ENCODE measurements at regions not wholly inside any gene's neighbourhood (a gene's known extent, or its start where the extent isn't known, plus 50 kb on each side); places are given as distances from the start of the nearest gene placed in this dataset.

DNA sequence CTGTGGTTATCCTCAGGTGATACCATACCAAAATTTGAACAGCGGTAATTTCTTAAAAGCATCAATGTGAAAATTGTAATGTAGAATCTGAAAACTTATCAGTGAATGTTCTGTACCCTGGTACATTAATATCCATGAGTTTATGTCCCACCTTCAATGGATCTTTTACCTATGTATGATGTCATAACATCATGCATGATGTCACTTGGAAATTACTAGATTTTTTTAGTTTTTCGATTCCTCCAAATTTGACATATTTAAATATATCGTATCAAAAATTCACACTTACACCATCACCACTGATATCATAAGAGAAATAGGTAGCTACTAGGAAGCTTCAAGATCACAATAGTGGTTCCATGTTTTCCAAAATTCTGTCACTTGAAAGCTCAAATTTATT, 95.0 kb upstream of the AKR1E2 start:
- no peak for DNase-seq

DNA sequence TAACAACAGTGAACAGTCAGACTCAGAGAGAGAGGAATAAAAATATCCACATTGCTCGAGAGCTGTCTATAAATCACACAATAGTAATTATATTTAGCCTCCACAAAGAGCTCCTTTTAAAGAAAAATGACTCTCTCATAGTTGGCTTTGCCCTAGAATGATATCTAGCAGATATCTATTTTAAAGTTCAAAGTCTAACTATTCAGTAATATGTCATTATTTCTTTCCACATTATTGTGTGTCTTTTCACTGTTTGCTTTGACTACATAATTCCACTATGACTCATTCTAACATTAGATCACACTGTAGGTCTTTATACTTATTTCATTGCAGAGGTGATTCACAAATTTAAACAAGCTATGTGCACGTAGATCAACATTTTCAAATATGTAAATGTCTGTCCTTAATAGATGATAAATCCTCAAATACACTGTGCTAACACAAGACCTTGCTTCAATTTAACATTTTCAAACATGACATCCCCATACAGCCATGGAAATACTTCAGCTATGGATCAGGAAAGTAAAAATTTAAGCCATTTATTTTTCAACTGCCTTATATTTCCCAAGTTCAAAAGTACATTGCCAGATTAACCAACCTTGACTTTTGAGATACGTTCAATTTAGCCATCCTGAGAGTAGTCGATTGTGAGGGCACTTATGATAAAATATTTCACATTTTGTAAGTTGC, 99.9 kb upstream of the AKR1E2 start:
- DNase-seq: peak in 1 of 5 experiments; percentile 10

DNA sequence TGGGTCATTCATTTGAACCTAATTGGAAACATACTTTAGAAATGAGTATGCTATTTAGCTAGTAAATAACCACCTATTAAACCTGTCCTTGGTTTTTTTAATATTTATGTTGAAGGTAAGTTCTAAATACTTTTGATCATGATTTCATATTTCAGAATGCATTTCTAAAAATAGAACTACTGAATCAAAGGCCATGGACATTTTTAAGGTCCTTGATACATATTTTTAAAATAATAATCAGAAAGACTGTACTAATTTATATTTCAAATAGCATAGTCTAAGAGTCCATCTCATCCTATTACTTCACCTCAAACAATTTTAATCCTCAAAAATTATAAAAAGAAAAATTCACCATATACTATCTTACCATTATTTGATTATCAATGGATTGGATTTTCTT, 102.1 kb upstream of the AKR1E2 start:
- no peak for DNase-seq

DNA sequence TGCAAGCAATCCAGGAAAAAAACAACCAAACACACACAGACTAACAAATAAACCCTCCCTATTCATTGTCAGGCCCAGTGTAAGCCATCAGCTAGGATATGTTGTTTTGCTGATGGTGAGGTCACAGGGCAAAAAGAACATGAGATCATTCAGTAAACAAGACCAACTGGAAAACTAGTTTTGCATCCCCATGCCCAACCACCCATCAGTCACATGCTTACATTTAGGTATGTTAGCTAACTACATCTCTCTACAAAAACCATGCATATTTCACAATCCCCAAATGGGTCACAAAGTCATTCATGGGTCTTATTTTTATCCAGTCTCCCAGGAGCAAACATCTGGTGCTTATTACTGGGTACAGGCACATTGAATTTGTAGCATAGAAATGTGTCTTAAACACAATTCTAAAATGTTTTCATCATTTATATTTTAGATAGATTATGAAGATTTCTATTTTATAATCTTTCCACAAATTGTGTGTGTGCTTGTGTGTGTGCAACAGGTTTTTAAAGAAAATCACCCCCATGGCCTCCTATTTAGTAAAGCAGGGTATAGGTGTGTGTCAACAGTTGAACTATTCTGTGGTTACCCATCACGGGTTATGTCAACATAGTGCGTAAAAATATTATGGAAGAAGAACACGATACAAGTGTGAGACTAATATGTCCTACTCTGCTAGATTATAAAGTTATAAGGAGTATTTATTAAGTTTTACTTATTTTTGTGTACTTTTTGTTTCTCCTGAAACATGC, 103.8 kb upstream of the AKR1E2 start:
- DNase-seq: no peak

- DNase-seq: no peak
Measured at GRCh38 chr10:4720463-4720862, 105.5 kb upstream of the AKR1E2 start.

DNA sequence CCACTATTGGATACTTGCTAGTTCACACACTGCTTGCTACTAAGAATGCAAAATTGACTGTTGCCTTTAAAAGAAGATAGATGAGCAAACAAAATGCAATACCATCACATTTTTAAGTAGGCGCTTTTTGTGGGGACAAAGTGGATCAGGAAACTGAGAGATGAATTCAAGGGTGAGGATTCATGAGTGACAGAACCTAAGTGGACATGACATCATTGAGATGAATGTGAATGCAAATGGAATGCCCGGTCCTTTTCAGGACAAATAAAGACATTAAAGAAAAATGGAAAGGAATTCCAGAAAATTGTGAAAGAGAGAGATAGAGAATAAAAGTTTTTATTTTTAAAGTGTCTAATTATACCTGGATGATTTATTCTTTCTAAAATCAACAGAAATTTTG, 106.3 kb upstream of the AKR1E2 start:
- DNase-seq: no peak

- DNase-seq: no peak
Measured at GRCh38 chr10:4719036-4719435, 107.0 kb upstream of the AKR1E2 start.

DNA sequence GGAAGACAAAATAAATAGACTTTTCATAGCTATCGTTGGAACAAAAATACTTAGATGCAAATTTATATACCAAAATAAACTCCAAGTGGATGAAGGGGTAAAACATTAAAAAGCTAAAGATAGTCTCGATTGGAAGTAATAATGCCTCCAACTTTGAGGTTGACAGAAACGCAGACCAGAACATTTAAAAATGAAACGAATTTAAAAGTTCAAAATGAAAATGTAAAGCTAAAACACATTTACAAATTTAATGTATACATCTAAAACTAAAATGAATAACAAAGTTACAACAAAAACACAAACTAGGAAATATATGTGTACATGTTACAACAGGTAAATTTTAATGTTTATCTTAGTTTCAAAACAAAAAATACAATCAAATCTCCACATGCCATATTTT, 107.5 kb upstream of the AKR1E2 start:
- no peak for DNase-seq

GRCh38 chr10:4717670-4718069, 108.3 kb upstream of the AKR1E2 start:
- DNase-seq: no peak

GRCh38 chr10:4710858-4711257, 115.1 kb upstream of the AKR1E2 start:
- no peak for DNase-seq

- peak in 1 of 5 experiments; percentile 5 for DNase-seq
Measured at GRCh38 chr10:4708123-4708759, 117.8 kb upstream of the AKR1E2 start.

DNA sequence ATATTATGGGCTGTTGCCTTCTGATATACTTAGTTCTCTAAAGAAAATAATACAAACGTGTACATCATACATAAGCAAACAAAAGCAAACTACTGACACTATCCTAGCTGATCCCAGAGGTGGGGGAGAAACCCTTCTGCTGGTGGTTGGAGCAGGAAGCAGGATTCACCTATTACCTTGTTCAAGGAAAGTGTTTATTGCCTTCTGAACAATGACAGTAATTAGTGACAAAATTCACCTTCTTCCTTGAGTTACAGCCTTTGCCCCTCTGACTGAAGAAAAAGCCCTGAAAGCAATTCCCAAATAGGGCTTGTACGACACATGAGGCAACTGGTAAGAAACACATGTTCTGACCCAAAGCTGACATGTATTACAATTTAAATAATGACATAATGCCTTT, 118.8 kb upstream of the AKR1E2 start:
- DNase-seq: no peak

DNA sequence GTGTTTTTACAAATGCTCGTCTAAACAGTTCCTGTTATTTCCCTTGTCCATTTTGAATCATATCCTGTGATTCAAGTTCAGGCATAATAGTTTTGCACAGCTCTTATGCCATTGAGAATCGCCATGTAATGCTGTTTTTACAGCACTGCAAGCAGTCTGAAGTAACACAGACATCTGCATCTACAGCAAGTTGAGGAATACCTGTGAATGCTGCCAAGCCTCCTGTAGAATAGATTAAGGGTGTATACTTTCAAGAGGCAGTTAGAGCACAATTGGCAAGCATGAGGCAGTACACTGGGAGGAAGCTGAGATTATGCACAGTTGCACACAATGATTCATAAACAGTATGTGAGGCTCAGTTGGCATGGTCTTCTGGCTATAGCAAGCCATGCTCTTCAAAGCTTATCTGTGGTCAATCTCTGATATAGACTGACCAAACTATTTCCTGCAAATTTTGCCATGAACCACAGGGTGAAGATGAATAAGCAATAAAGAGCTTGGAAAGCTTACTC, 121.9 kb upstream of the AKR1E2 start:
- peak in 1 of 5 experiments; percentile 51 for DNase-seq

- DNase-seq: no peak
Measured at GRCh38 chr10:4701016-4701415, 125.0 kb upstream of the AKR1E2 start.

- no peak for DNase-seq
Measured at GRCh38 chr10:4699950-4700730, 125.9 kb upstream of the AKR1E2 start.

- DNase-seq: no peak
Measured at GRCh38 chr10:4698075-4698474, 127.9 kb upstream of the AKR1E2 start.

DNA sequence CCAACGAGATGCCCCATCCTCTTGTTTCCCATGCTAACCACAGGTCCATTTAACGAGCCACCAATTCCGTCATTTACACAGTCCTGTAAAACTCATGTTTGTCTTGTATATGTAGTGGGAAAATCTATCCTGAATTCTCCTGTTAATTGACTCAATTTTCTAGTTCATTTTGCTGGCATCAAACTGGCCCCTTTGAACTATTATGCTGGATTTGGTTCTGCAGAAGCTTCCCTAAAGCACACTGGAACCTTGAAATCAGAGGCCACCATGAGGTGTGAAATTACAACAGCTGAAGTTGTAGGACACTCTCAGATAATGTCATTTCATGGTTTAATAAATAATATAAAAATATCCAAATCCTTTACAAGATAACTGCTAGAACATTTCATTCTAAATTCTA, 129.8 kb upstream of the AKR1E2 start:
- no peak for DNase-seq

GRCh38 chr10:4693967-4694366, 132.0 kb upstream of the AKR1E2 start:
- DNase-seq: no peak

DNA sequence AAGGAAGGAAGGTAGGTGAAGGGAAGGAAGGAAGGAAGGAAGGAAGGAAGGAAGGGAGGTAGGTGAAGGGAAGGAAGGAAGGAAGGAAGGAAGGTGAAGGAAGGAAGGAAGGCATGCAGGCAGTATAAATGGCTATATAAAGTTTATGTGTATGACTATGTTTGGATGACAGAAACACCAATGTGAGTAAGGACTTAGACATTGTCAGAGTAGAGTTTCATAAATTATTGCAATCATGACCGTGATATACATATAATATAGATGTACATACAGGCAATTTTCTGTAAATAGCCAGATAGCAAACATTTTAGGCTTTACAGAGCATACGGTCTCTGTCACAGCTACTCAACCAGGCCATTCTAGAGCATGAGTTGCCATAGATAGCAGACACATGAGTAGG, 133.8 kb upstream of the AKR1E2 start:
- no peak for DNase-seq

- no peak for DNase-seq
Measured at GRCh38 chr10:4691776-4692175, 134.2 kb upstream of the AKR1E2 start.

DNA sequence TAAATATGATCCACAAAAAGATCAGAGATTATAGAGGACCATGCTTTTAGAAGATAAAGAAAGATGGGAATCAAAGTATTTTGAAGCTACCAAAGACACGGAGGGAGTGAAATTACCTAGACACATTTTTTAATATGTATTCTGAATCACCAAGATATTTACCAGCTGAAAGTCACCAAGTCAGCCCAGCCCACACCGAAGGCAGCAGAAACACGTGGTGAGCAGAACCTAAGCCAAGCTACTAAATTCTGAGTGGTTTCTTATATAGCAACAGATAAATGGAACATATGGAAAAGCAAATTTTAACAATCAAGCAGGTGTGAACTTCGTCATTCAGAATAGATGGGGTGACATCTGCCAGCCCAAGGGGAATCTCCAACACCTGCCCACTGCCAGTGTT, 134.7 kb upstream of the AKR1E2 start:
- DNase-seq: no peak

DNA sequence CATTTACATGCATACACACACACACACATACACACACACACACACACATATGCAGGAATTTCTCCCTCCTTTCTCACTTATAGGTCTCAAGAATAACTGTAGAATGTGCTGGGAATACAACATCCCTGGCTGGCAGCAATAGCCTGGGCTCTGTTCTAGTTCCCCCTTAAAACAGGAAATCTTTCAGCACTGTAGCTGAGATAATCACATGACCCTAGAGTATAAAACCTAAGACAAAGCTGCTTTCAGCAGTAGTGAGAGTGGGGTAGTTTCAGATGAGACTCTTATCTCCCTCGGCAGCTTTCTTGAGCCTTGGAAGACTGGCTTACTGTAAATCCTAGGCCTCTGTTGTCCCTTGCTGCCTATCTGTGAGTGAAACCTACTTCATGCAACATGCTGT, 137.4 kb upstream of the AKR1E2 start:
- DNase-seq: peak in 1 of 5 experiments; percentile 6

DNA sequence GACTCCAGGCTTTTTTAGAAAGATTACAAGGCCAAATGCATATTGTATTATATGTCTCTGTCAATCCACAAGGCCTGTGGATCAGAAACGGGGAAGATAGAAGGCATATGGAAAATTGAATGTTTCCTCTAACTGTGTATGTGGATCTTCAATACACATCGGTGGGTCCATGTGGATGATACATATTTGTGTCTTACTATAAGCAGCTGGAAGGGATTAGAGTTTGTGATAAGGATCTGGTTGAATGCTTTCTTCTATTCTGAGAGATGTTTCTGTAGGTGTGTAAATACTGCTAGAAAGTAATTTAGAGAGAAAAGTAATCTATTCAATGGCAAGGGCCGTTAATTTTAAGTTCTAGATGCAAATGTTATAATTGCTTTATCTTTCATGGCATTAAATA, 137.8 kb upstream of the AKR1E2 start:
- no peak for DNase-seq

Data from T-helper 2 cell (primary cell).